ENCODE measurements at regions not wholly inside any gene's neighbourhood (a gene's known extent, or its start where the extent isn't known, plus 50 kb on each side); places are given as distances from the start of the nearest gene placed in this dataset.

DNA sequence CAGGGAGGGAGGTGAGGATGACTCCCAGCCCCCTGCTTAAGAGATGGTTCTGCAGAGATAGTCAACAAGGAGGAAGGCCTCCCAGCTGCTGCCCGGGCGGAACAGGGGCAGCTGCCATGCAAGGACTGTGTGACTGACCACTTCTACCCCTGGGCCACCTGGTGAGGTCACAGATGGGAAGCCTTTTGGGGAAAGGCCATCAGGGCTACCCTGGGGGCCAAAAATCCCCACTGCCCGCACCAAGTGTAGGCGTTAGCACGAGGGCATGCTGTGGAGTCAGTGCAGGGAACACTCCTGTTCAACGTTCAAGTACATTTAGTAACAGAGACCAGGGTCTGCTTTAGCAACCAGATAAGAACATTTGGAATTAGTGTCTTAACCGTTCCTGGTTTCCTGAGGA is 372.9 kb downstream of the BRD1 start:
- TF ChIP-seq, protein P1, sequence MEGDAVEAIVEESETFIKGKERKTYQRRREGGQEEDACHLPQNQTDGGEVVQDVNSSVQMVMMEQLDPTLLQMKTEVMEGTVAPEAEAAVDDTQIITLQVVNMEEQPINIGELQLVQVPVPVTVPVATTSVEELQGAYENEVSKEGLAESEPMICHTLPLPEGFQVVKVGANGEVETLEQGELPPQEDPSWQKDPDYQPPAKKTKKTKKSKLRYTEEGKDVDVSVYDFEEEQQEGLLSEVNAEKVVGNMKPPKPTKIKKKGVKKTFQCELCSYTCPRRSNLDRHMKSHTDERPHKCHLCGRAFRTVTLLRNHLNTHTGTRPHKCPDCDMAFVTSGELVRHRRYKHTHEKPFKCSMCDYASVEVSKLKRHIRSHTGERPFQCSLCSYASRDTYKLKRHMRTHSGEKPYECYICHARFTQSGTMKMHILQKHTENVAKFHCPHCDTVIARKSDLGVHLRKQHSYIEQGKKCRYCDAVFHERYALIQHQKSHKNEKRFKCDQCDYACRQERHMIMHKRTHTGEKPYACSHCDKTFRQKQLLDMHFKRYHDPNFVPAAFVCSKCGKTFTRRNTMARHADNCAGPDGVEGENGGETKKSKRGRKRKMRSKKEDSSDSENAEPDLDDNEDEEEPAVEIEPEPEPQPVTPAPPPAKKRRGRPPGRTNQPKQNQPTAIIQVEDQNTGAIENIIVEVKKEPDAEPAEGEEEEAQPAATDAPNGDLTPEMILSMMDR (IDR thresholded peaks at IDR 0.05) = no peak
- TF ChIP-seq POLR2A (IDR thresholded peaks at IDR 0.05) = no peak

Data from esophagus squamous epithelium (tissue), 4 donors.